K562 (cell line): ENCODE measurements at regions not wholly inside any gene's neighbourhood (a gene's known extent, or its start where the extent isn't known, plus 50 kb on each side); places are given as distances from the start of the nearest gene placed in this dataset.

Experiments used
- ATAC-seq: fragments of 200-7000 bp; cut with Tn5 transposase; 3 replicates; pipeline ENCODE4 v1.9.1; 2020; ENCODE audit warnings: moderate library complexity
- BruUV-seq: library from RNA; stranded (reverse); fragments of 400-500 nt; replicated peaks from 2 replicates; lab custom pipeline; 2021; lab: Mats Ljungman, UMichigan
- CTCF ChIA-PET: fragments of 300-600 bp; formaldehyde crosslinking; extraction: SDS; loops from one replicate; lab custom pipeline; 2021; ENCODE audit warnings: low intra/inter-chr PET ratio; lab: Yijun Ruan, JAX
- POLR2A ChIA-PET: fragments of 300-600, 350-650 bp; sonication (Branson Sonifier 250); formaldehyde crosslinking; extraction: SDS; loops from one replicate; lab custom pipeline; 2021; ENCODE audit warnings: antibody characterized with exemption, inconsistent platforms; lab: Yijun Ruan, JAX
- DNase-seq, 4 experiments: peaks; one replicate each; pipeline versions ENCODE4 v3.0.0 to v3.0.0-alpha.2; 2011 to 2018; ENCODE audit warnings: low spot score in 3 of 4, mixed read lengths in 3 of 4; ENCODE audit errors: extremely low read depth in 1 of 4
- FAIRE-seq: peaks from 2 replicates; lab custom pipeline; 2011; peaks lifted over from hg19 to GRCh38; lab: Jason Lieb, UNC
- H2AFZ ChIP-seq: 2 replicates; pipeline ENCODE4 v1.6.0; 2011; ENCODE audit warnings: low read depth, low read length, control low read depth, inconsistent platforms
- H3K27ac ChIP-seq: fragments of 200-600 bp; 3 replicates; pipeline ENCODE4 v1.8.0; 2011; ENCODE audit warnings: low read depth, mild to moderate bottlenecking, control low read depth, inconsistent platforms, low read length, moderate library complexity, mixed read lengths; ENCODE audit errors: extremely low read depth
- H3K27me3 ChIP-seq, 2 experiments: fragments of 300-600 bp in 1 of 2; 2 replicates in 1 of 2; 3 replicates in 1 of 2; pipeline versions ENCODE4 v1.6.0 to v1.8.0; 2011; ENCODE audit warnings: inconsistent platforms in 2 of 2, low read length in 2 of 2, mild to moderate bottlenecking in 1 of 2, mixed read lengths in 1 of 2, moderate library complexity in 1 of 2; ENCODE audit not compliant: control insufficient read depth in 2 of 2, insufficient read depth in 2 of 2
- H3K36me3 ChIP-seq: fragments of 300-600 bp; 3 replicates; pipeline ENCODE4 v1.8.0; 2011; ENCODE audit warnings: mild to moderate bottlenecking, low read length, inconsistent platforms; ENCODE audit not compliant: control insufficient read depth, insufficient read depth
- H3K4me1 ChIP-seq, 2 experiments: fragments of 200-600 bp in 1 of 2; replicated peaks in 1 of 2; 2 replicates in 1 of 2; 3 replicates in 1 of 2; pipeline versions ENCODE4 v1.5.1 to v1.8.0; 2011; ENCODE audit warnings: inconsistent platforms in 2 of 2, low read length in 2 of 2, mild to moderate bottlenecking in 1 of 2, mixed read lengths in 1 of 2, moderate library complexity in 1 of 2; ENCODE audit not compliant: control insufficient read depth in 2 of 2, insufficient read depth in 2 of 2
- H3K4me2 ChIP-seq: 2 replicates; pipeline ENCODE4 v1.6.1; 2011; ENCODE audit warnings: low read length, control low read depth, inconsistent platforms, mixed read lengths; ENCODE audit not compliant: insufficient read depth
- H3K4me3 ChIP-seq: fragments of 200-600 bp; sonication (generic), shearing (Covaris generic); 2 replicates; pipeline ENCODE4 v1.5.1; 2016; ENCODE audit warnings: control low read depth, inconsistent platforms
- H3K79me2 ChIP-seq: fragments of 200-600 bp; 3 replicates; pipeline ENCODE4 v1.8.0; 2011; ENCODE audit warnings: low read length, inconsistent platforms; ENCODE audit not compliant: control insufficient read depth, insufficient read depth
- H3K9ac ChIP-seq, 2 experiments: 2 replicates each; pipeline versions ENCODE4 v1.6.0 to v1.6.1; 2011; ENCODE audit warnings: low read depth in 2 of 2, low read length in 2 of 2, control low read depth in 1 of 2, inconsistent platforms in 1 of 2, mild to moderate bottlenecking in 1 of 2, mixed read lengths in 1 of 2; ENCODE audit not compliant: insufficient read depth in 1 of 2
- H3K9me1 ChIP-seq: one replicate; pipeline ENCODE4 v1.6.0; 2011; ENCODE audit warnings: inconsistent platforms, mild to moderate bottlenecking, low read length, moderate library complexity; ENCODE audit not compliant: control insufficient read depth, insufficient read depth
- H3K9me3 ChIP-seq: replicated peaks from 2 replicates; pipeline ENCODE4 v1.5.1; 2011; ENCODE audit warnings: low read depth, low read length, inconsistent platforms; ENCODE audit not compliant: control insufficient read depth, insufficient read depth
- H4K20me1 ChIP-seq: replicated peaks from 2 replicates; pipeline ENCODE4 v1.6.1; 2011; ENCODE audit warnings: low read length, inconsistent platforms, mixed read lengths; ENCODE audit not compliant: control insufficient read depth, insufficient read depth
- HDGF ChIP-seq: fragments of 450-650 bp; IDR thresholded peaks from 2 replicates; pipeline ENCODE4 v1.6.1; 2016
- HEY1 ChIP-seq: fragments of 250-450 bp; sonication (Bioruptor Pico); IDR thresholded peaks from 2 replicates; pipeline ENCODE4 v1.5.0; 2020; ENCODE audit warnings: mild to moderate bottlenecking, moderate library complexity, borderline replicate concordance
- JUNB ChIP-seq: fragments of 450-650 bp; formaldehyde crosslinking; conservative IDR thresholded peaks from 2 replicates; pipeline ENCODE4 v1.4.0; 2020; ENCODE audit warnings: mild to moderate bottlenecking
- KHSRP ChIP-seq: fragments of 450-650 bp; IDR thresholded peaks from 2 replicates; pipeline ENCODE4 v1.6.1; 2017
- NFYB ChIP-seq: IDR thresholded peaks from 2 replicates; pipeline ENCODE4 v1.6.1; 2011; ENCODE audit warnings: mild to moderate bottlenecking, moderate library complexity; ENCODE audit not compliant: insufficient read length; ENCODE audit errors: extremely low read depth
- PYGO2 ChIP-seq: fragments of 450-650 bp; IDR thresholded peaks from 2 replicates; pipeline ENCODE4 v1.6.1; 2016; ENCODE audit warnings: mild to moderate bottlenecking, missing genetic modification characterization, moderate library complexity, missing compliant biosample characterization
- RBM34 ChIP-seq: fragments of 200-400 bp; formaldehyde crosslinking; IDR thresholded peaks from 2 replicates; pipeline ENCODE4 v1.6.1; 2018; ENCODE audit warnings: low read length, borderline replicate concordance; ENCODE audit not compliant: insufficient read depth
- SMARCB1 ChIP-seq: IDR thresholded peaks from 2 replicates; pipeline ENCODE4 v1.6.1; 2011; ENCODE audit warnings: improper control_type of control experiment, low read depth; ENCODE audit not compliant: insufficient read length
- ZNF57 ChIP-seq: fragments of 450-650 bp; formaldehyde crosslinking; IDR thresholded peaks from 2 replicates; pipeline ENCODE4 v1.4.0; 2020; ENCODE audit warnings: mild to moderate bottlenecking, moderate library complexity
- ZNF668 ChIP-seq: fragments of 250-450 bp; sonication (Bioruptor Pico); IDR thresholded peaks from 2 replicates; pipeline ENCODE4 v1.8.0; 2022; ENCODE audit warnings: mild to moderate bottlenecking, inconsistent platforms
- WGBS: fragments of 100-300 bp; shearing (Covaris generic); methylation state at CpG from one replicate; pipeline ENCODE4 v1.1.6; 2016; ENCODE audit warnings: low coverage, mixed read lengths; ENCODE audit not compliant: insufficient coverage; ENCODE audit errors: missing lambda C conversion rate; 5-methylcytosine and 5-hydroxymethylcytosine counted together
- in situ Hi-C: fragments of 300-500 bp; cut with MboI; formaldehyde crosslinking; loops from 4 replicates; pipeline ENCODE4 v1.15.0; 2018; ENCODE audit warnings: inconsistent platforms, mixed read lengths
- intact Hi-C: fragments of 100-400 bp; cut with micrococcal nuclease; formaldehyde crosslinking; loops from 2 replicates; pipeline ENCODE4 v1.14.2; 2022
- TF ChIP-seq, protein P1 (sequence below): sonication (generic); formaldehyde crosslinking; IDR thresholded peaks from 2 replicates; pipeline ENCODE4 v1.8.0; 2023; ENCODE audit warnings: mild to moderate bottlenecking, missing genetic modification reagents
- TF ChIP-seq, protein P2 (sequence below): fragments of 450-650 bp; conservative IDR thresholded peaks from 2 replicates; pipeline ENCODE4 v1.6.1; 2016; ENCODE audit warnings: missing genetic modification characterization, low read depth, mild to moderate bottlenecking, missing compliant biosample characterization, moderate library complexity

DNA sequence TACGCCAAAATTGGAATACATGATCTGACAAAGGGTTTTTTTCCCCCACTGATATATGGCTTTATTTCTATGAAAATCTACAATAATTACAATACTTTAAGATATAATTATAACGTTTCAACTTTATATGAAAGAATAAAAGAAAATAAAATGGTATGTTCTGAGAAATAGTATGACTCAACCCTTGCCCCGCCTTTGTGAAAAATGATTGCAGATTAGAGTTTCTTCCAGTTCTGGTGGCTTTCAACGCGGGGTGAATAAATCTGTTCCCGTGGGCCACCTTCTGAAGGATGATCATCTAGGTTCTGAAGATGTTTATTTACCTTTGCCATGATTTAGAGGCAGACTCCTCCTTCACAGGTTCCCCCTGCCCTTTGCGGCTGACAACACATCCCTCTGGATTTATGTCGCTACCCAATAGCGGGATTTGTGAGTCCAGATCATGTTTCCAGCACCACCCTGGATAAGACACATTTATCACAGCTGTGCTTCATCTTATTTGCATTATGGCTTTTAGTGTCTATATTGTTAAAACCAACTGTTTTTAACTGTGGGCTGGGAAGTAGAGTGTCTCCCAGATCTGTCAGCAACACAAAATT lies 607.0 kb upstream of the KIRREL3 start:
- no peaks in the 10 kb centered on the region for H3K79me2 ChIP-seq
- H2AFZ ChIP-seq, result no peak overlapping the region
- H3K4me1 ChIP-seq, result no peaks in the 10 kb centered on the region
- no peak overlapping the region for H3K4me2 ChIP-seq
- ChIA-PET POLR2A (no interaction called here), CTCF (no interaction called here)
- no peak for FAIRE-seq
- no peaks in the 10 kb centered on the region for H3K27me3 ChIP-seq
- no peaks in the 10 kb centered on the region for H4K20me1 ChIP-seq
- H3K27ac ChIP-seq, result no peak overlapping the region
- no peaks in the 10 kb centered on the region for H3K36me3 ChIP-seq
- in situ Hi-C loops, result no loop called here
- ATAC-seq, result no peak
- H3K9me1 ChIP-seq, result no peaks in the 10 kb centered on the region
- no peaks in the 10 kb centered on the region; the same call in 1 of the 2 replicates for H3K9me3 ChIP-seq
- WGBS, result 0% methylated on average over 9 of the region's 9 CpGs
- intact Hi-C loops, result no loop called here
- no peak overlapping the region for H3K4me3 ChIP-seq
- BruUV-seq, result no TSS peak
- TF ChIP-seq ZNF668 (CRISPR knock-in tag), result no peak
- TF ChIP-seq RBM34, result no peak
- no peak for TF ChIP-seq JUNB
- TF ChIP-seq HEY1 (CRISPR knock-in tag), result no peak
- TF ChIP-seq ZNF57, result no peak
- no peak for TF ChIP-seq NFYB
- TF ChIP-seq, all 486 proteins: peak for 0
- no peak overlapping the region for H3K9ac ChIP-seq
- DNase-seq, result no peak

GRCh38 chr11:127601578-127601977 lies 601.0 kb upstream of the KIRREL3 start:
- intact Hi-C loops (no loop called here), in situ Hi-C loops (no loop called here)
- no peaks in the 10 kb centered on the region for H3K27me3 ChIP-seq
- H3K4me1 ChIP-seq, result no peaks in the 10 kb centered on the region
- POLR2A ChIA-PET, result no interaction called here
- no peak for FAIRE-seq
- H2AFZ ChIP-seq, result no peak overlapping the region
- H3K9ac ChIP-seq, result no peak overlapping the region
- H4K20me1 ChIP-seq, result no peaks in the 10 kb centered on the region
- no peaks in the 10 kb centered on the region for H3K36me3 ChIP-seq
- H3K79me2 ChIP-seq, result no peaks in the 10 kb centered on the region
- no peak for ATAC-seq
- H3K4me2 ChIP-seq, result no peak overlapping the region
- H3K4me3 ChIP-seq, result no peak overlapping the region
- BruUV-seq, result no TSS peak
- no peaks in the 10 kb centered on the region for H3K9me1 ChIP-seq
- WGBS, result 0% methylated on average over 3 of the region's 3 CpGs
- H3K9me3 ChIP-seq, result no peaks in the 10 kb centered on the region
- CTCF ChIA-PET, result no interaction called here
- H3K27ac ChIP-seq, result no peak overlapping the region
- DNase-seq, result no peak
- TF ChIP-seq HDGF, result no peak
- TF ChIP-seq PYGO2 (tag), result no peak
- no peak for TF ChIP-seq SMARCB1
- TF ChIP-seq, protein P1, sequence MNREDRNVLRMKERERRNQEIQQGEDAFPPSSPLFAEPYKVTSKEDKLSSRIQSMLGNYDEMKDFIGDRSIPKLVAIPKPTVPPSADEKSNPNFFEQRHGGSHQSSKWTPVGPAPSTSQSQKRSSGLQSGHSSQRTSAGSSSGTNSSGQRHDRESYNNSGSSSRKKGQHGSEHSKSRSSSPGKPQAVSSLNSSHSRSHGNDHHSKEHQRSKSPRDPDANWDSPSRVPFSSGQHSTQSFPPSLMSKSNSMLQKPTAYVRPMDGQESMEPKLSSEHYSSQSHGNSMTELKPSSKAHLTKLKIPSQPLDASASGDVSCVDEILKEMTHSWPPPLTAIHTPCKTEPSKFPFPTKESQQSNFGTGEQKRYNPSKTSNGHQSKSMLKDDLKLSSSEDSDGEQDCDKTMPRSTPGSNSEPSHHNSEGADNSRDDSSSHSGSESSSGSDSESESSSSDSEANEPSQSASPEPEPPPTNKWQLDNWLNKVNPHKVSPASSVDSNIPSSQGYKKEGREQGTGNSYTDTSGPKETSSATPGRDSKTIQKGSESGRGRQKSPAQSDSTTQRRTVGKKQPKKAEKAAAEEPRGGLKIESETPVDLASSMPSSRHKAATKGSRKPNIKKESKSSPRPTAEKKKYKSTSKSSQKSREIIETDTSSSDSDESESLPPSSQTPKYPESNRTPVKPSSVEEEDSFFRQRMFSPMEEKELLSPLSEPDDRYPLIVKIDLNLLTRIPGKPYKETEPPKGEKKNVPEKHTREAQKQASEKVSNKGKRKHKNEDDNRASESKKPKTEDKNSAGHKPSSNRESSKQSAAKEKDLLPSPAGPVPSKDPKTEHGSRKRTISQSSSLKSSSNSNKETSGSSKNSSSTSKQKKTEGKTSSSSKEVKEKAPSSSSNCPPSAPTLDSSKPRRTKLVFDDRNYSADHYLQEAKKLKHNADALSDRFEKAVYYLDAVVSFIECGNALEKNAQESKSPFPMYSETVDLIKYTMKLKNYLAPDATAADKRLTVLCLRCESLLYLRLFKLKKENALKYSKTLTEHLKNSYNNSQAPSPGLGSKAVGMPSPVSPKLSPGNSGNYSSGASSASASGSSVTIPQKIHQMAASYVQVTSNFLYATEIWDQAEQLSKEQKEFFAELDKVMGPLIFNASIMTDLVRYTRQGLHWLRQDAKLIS (CRISPR knock-in tag), result no peak
- no peak for TF ChIP-seq KHSRP
- TF ChIP-seq, protein P2, sequence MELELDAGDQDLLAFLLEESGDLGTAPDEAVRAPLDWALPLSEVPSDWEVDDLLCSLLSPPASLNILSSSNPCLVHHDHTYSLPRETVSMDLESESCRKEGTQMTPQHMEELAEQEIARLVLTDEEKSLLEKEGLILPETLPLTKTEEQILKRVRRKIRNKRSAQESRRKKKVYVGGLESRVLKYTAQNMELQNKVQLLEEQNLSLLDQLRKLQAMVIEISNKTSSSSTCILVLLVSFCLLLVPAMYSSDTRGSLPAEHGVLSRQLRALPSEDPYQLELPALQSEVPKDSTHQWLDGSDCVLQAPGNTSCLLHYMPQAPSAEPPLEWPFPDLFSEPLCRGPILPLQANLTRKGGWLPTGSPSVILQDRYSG (tag), result no peak
